ENCODE measurements at regions not wholly inside any gene's neighbourhood (a gene's known extent, or its start where the extent isn't known, plus 50 kb on each side); places are given as distances from the start of the nearest gene placed in this dataset.
"Not testable (repeated sequence)": the region's sequence is repeated elsewhere in the genome, so short reads cannot be mapped to it uniquely, and the experiment has no call there.

DNA sequence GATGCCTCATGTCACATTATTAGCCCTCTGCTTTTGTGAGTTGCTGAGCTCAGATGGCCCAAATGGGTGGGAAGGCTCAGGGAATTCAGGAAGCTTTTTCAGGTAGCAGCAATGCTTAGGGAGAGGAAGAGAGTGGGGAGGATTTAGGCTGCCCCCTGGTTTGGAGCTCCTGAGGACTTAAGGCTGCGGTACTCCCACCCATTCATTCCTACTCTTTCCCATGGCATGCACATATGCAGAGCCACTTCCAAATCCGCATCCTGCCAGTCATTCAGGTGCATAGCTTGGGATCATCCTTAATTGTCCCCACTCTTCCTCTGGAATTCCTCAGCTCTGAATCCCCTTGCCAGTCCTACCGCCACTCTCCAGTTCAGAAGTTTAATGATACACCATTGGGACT lies 343.1 kb upstream of the FRG2C start:
- Histone ChIP-seq H3K9ac (ENCODE audit: low read length) (no peak overlapping the region), H2AFZ (ENCODE audit: insufficient read depth, low read depth, low read length, poor library complexity, severe bottlenecking) (no peak overlapping the region), H3K9me3 (ENCODE audit: control extremely low read depth in 1 of 3, control insufficient read depth in 2 of 3, insufficient read depth in 1 of 3, low read length in 2 of 3) (no peaks in the 10 kb centered on the region), H3K79me2 (ENCODE audit: control insufficient read depth, insufficient read depth, low read length) (no peaks in the 10 kb centered on the region), H3K4me1 (ENCODE audit: control insufficient read depth in 2 of 2, insufficient read depth in 2 of 2, low read length in 2 of 2) (no peaks in the 10 kb centered on the region), H3K27me3 (replicated peaks in 1 of 4; ENCODE audit: control extremely low read depth in 1 of 4, control insufficient read depth in 3 of 4, insufficient read depth in 4 of 4, low read length in 3 of 4) (no peaks in the 10 kb centered on the region), H3K27ac (ENCODE audit: low read length in 2 of 2) (no peak overlapping the region), H4K20me1 (ENCODE audit: control insufficient read depth, insufficient read depth, low read length, poor library complexity, severe bottlenecking) (no peaks in the 10 kb centered on the region), H3K4me2 (replicated peaks; ENCODE audit: low read depth, low read length, poor library complexity, severe bottlenecking) (no peak overlapping the region), H3K4me3 (ENCODE audit: control extremely low read depth in 1 of 5, extremely low read depth in 1 of 5, insufficient read depth in 1 of 5, low read depth in 2 of 5, low read length in 4 of 5) (no peak overlapping the region), H3K36me3 (replicated peaks in 1 of 2; ENCODE audit: control extremely low read depth in 1 of 2, control insufficient read depth in 1 of 2, extremely low read depth in 1 of 2, insufficient read depth in 2 of 2, low read length in 1 of 2) (no peaks in the 10 kb centered on the region)
- no peaks in the 10 kb centered on the region for H3K27me3 Mint-ChIP-seq
- POLR2A ChIA-PET, result no interaction called here
- H3K4me1 Mint-ChIP-seq, result no peaks in the 10 kb centered on the region
- intact Hi-C loops (cut with micrococcal nuclease), result no loop called here
- 89% methylated on average over 3 of the region's 3 CpGs for whole genome bisulfite sequencing (ENCODE audit: insufficient coverage)
- ATAC-seq (ENCODE audit: low read depth) (no peak), DNase-seq (no peak)
- TF ChIP-seq, protein P1, sequence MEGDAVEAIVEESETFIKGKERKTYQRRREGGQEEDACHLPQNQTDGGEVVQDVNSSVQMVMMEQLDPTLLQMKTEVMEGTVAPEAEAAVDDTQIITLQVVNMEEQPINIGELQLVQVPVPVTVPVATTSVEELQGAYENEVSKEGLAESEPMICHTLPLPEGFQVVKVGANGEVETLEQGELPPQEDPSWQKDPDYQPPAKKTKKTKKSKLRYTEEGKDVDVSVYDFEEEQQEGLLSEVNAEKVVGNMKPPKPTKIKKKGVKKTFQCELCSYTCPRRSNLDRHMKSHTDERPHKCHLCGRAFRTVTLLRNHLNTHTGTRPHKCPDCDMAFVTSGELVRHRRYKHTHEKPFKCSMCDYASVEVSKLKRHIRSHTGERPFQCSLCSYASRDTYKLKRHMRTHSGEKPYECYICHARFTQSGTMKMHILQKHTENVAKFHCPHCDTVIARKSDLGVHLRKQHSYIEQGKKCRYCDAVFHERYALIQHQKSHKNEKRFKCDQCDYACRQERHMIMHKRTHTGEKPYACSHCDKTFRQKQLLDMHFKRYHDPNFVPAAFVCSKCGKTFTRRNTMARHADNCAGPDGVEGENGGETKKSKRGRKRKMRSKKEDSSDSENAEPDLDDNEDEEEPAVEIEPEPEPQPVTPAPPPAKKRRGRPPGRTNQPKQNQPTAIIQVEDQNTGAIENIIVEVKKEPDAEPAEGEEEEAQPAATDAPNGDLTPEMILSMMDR (IDR thresholded peaks at IDR 0.05), result no peak
- TF ChIP-seq EZH2 (IDR thresholded peaks at IDR 0.05; ENCODE audit: borderline replicate concordance, insufficient read depth, low read depth, low read length, poor library complexity, severe bottlenecking), result no peak
- H3K27ac Mint-ChIP-seq, result no peak overlapping the region
- H3K9me3 Mint-ChIP-seq (ENCODE audit: insufficient read depth), result no peaks in the 10 kb centered on the region
- H3K4me3 Mint-ChIP-seq, result no peak overlapping the region
- CTCF ChIA-PET, result no interaction called here

DNA sequence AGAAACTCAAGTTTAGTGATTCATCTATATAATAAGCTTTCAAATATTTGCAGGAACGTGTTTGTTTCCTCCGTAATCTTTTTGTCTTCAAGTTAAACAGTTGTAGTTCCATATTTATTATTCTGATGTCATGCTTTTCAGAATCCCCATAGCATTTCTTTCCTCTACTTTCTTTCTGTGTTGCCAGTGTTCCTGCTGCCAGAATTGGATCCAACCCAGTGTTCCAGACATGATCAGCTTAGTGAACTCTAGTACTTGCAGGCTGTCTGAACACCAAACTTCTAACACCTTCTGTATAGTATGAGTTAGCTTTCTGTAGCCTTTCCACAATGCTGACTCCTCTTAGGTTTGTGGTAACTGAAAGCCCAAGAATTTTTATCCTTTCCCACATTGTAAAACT lies 340.2 kb upstream of the FRG2C start:
- H3K9me3 Mint-ChIP-seq (ENCODE audit: insufficient read depth); H3K27me3 ChIP-seq (replicated peaks in 1 of 4; ENCODE audit: control extremely low read depth in 1 of 4, control insufficient read depth in 3 of 4, insufficient read depth in 4 of 4, low read length in 3 of 4): not testable (repeated sequence)
- WGBS (ENCODE audit: insufficient coverage), result no CpG with 5 or more reads among the region's 2 CpGs

More for the DNA sequence above, 340.2 kb upstream of the FRG2C start:
- H4K20me1 ChIP-seq (ENCODE audit: control insufficient read depth, insufficient read depth, low read length, poor library complexity, severe bottlenecking); H3K4me3 ChIP-seq (ENCODE audit: control extremely low read depth in 1 of 5, extremely low read depth in 1 of 5, insufficient read depth in 1 of 5, low read depth in 2 of 5, low read length in 4 of 5); H3K27me3 Mint-ChIP-seq; H3K4me1 Mint-ChIP-seq; H3K4me3 Mint-ChIP-seq; H3K4me2 ChIP-seq (replicated peaks; ENCODE audit: low read depth, low read length, poor library complexity, severe bottlenecking); H3K27ac Mint-ChIP-seq; H3K27ac ChIP-seq (ENCODE audit: low read length in 2 of 2); H3K9me3 ChIP-seq (ENCODE audit: control extremely low read depth in 1 of 3, control insufficient read depth in 2 of 3, insufficient read depth in 1 of 3, low read length in 2 of 3); ATAC-seq (ENCODE audit: low read depth); DNase-seq; H3K9ac ChIP-seq (ENCODE audit: low read length); H2AFZ ChIP-seq (ENCODE audit: insufficient read depth, low read depth, low read length, poor library complexity, severe bottlenecking); POLR2A ChIA-PET; CTCF ChIA-PET; H3K4me1 ChIP-seq (ENCODE audit: control insufficient read depth in 2 of 2, insufficient read depth in 2 of 2, low read length in 2 of 2); H3K36me3 ChIP-seq (replicated peaks in 1 of 2; ENCODE audit: control extremely low read depth in 1 of 2, control insufficient read depth in 1 of 2, extremely low read depth in 1 of 2, insufficient read depth in 2 of 2, low read length in 1 of 2); H3K79me2 ChIP-seq (ENCODE audit: control insufficient read depth, insufficient read depth, low read length); intact Hi-C loops (cut with micrococcal nuclease): not testable (repeated sequence)
